ENCODE measurements at regions not wholly inside any gene's neighbourhood (a gene's known extent, or its start where the extent isn't known, plus 50 kb on each side); places are given as distances from the start of the nearest gene placed in this dataset.
A peak's percentile ranks its signal among the peaks of the same experiment; 100 is the strongest.

DNA sequence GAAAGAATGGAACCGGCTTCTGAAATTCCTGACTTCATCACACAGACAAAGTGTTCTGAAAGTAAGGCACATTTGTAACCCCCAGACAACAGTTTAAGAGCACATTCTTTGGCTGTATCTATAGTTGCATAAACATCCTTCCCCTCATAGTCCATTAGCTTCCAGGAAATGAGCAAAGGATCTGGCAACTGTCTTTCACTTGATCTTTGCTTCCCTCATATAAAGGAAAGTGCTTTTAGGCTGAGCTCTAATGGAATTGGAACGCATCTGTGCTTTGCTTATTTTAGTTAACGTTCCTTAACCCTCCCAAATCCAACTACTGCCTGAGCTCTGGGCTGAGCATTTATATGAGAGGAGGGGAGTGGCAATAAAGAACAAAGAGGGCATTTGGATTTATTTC is 76.9 kb upstream of the API5 start:
- no peak overlapping the region for H3K27ac Mint-ChIP-seq
- no peaks in the 10 kb centered on the region for H3K36me3 Mint-ChIP-seq

GRCh38 chr11:43238341-43238740 is 73.5 kb upstream of the API5 start:
- no peaks in the 10 kb centered on the region for H3K36me3 ChIP-seq (ENCODE audit: insufficient read depth, low read length)
- Mint-ChIP-seq H3K9me3 (peaks cover 0 to 7% (median 2%) of the 10 kb centered on the region in 8 donors), H3K27ac (no peak overlapping the region), H3K4me1 (no peaks in the 10 kb centered on the region), H3K36me3 (no peaks in the 10 kb centered on the region), H3K4me3 (no peak overlapping the region), H3K27me3 (peaks cover 2% of the 10 kb centered on the region in 2 donors)
- no peak overlapping the region for H3K27ac ChIP-seq (ENCODE audit: low read depth, low read length)
- no peak overlapping the region for H3K4me3 ChIP-seq (ENCODE audit: low read length in 2 of 2)
- intact Hi-C loops (cut with micrococcal nuclease): no loop called here
- DNase-seq: no peak
- ChIA-PET CTCF (ENCODE audit: partially characterized antibody) (no interaction called here), POLR2A (ENCODE audit: partially characterized antibody) (no interaction called here)
- no peaks in the 10 kb centered on the region for H3K9me3 ChIP-seq (ENCODE audit: control insufficient read depth in 1 of 2, low read length in 2 of 2)
- H3K4me1 ChIP-seq (ENCODE audit: insufficient read depth, low read length): no peaks in the 10 kb centered on the region
- H3K27me3 ChIP-seq (ENCODE audit: insufficient read depth, low read length): no peaks in the 10 kb centered on the region

More for the DNA sequence above, 76.9 kb upstream of the API5 start:
- no peak overlapping the region for H3K27ac ChIP-seq (ENCODE audit: low read depth, low read length)
- DNase-seq: no peak
- POLR2A ChIA-PET (ENCODE audit: partially characterized antibody): no interaction called here
- H3K4me1 Mint-ChIP-seq: no peaks in the 10 kb centered on the region
- no peaks in the 10 kb centered on the region for H3K36me3 ChIP-seq (ENCODE audit: insufficient read depth, low read length)
- CTCF ChIA-PET (ENCODE audit: partially characterized antibody): no interaction called here
- H3K27me3 Mint-ChIP-seq: peaks cover 0 to 2% of the 10 kb centered on the region in 2 donors
- intact Hi-C loops (cut with micrococcal nuclease): no loop called here
- H3K4me3 ChIP-seq (ENCODE audit: low read length in 2 of 2): no peak overlapping the region
- H3K9me3 Mint-ChIP-seq: peaks cover 0 to 7% (median 2%) of the 10 kb centered on the region in 8 donors
- H3K9me3 ChIP-seq (ENCODE audit: control insufficient read depth in 1 of 2, low read length in 2 of 2): no peaks in the 10 kb centered on the region
- no peaks in the 10 kb centered on the region for H3K27me3 ChIP-seq (ENCODE audit: insufficient read depth, low read length)
- H3K4me1 ChIP-seq (ENCODE audit: insufficient read depth, low read length): no peaks in the 10 kb centered on the region
- H3K4me3 Mint-ChIP-seq: no peak overlapping the region

- ChIA-PET CTCF (ENCODE audit: partially characterized antibody) (no interaction called here), POLR2A (ENCODE audit: partially characterized antibody) (no interaction called here)
- Mint-ChIP-seq H3K27me3 (peaks cover 0 to 2% of the 10 kb centered on the region in 2 donors), H3K27ac (no peak overlapping the region), H3K4me1 (no peaks in the 10 kb centered on the region), H3K4me3 (no peak overlapping the region), H3K36me3 (no peaks in the 10 kb centered on the region), H3K9me3 (peaks cover 0 to 5% (median 1%) of the 10 kb centered on the region in 8 donors)
- no peaks in the 10 kb centered on the region for H3K27me3 ChIP-seq (ENCODE audit: insufficient read depth, low read length)
- no peak overlapping the region for H3K4me3 ChIP-seq (ENCODE audit: low read length in 2 of 2)
- DNase-seq: no peak
- no peak overlapping the region for H3K27ac ChIP-seq (ENCODE audit: low read depth, low read length)
- no peaks in the 10 kb centered on the region for H3K9me3 ChIP-seq (ENCODE audit: control insufficient read depth in 1 of 2, low read length in 2 of 2)
- intact Hi-C loops (cut with micrococcal nuclease): no loop called here
- H3K4me1 ChIP-seq (ENCODE audit: insufficient read depth, low read length): no peaks in the 10 kb centered on the region
- H3K36me3 ChIP-seq (ENCODE audit: insufficient read depth, low read length): no peaks in the 10 kb centered on the region
Measured at GRCh38 chr11:43239791-43240190, 72.0 kb upstream of the API5 start.

- POLR2A ChIA-PET (ENCODE audit: partially characterized antibody): no interaction called here
- Histone ChIP-seq H3K27ac (ENCODE audit: low read depth, low read length) (no peak overlapping the region), H3K4me1 (ENCODE audit: insufficient read depth, low read length) (no peaks in the 10 kb centered on the region), H3K27me3 (ENCODE audit: insufficient read depth, low read length) (no peaks in the 10 kb centered on the region), H3K9me3 (ENCODE audit: control insufficient read depth in 1 of 2, low read length in 2 of 2) (no peaks in the 10 kb centered on the region), H3K36me3 (ENCODE audit: insufficient read depth, low read length) (no peaks in the 10 kb centered on the region), H3K4me3 (ENCODE audit: low read length in 2 of 2) (no peak overlapping the region)
- intact Hi-C loops (cut with micrococcal nuclease): no loop called here
- Mint-ChIP-seq H3K27me3 (peaks cover 2% of the 10 kb centered on the region in 2 donors), H3K4me1 (no peaks in the 10 kb centered on the region), H3K27ac (no peak overlapping the region), H3K9me3 (peaks cover 0 to 3% (median 0%) of the 10 kb centered on the region in 8 donors), H3K36me3 (no peaks in the 10 kb centered on the region), H3K4me3 (no peak overlapping the region)
- CTCF ChIA-PET (ENCODE audit: partially characterized antibody): no interaction called here
- no peak for DNase-seq
Measured at GRCh38 chr11:43242401-43242800, 69.4 kb upstream of the API5 start.

DNA sequence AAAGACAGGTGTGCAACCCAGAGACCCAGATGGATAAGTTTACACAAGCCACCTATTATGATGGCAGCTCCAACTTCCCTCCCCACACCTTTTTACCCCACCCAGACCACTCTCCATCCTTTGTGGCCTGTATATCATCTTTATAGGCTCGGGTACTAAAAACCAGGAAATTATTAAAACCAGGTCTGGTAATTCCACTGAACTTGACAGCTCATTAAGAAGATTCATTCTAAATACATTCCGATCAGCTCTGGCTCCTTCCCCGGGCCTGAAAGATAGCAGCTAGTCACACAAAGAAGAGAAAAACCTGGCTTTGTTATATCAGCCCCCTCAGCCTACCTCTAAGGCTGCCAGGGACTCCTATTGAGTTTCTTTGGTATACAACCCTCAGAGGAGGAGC is 67.9 kb upstream of the API5 start:
- Histone ChIP-seq H3K4me1 (ENCODE audit: insufficient read depth, low read length) (no peaks in the 10 kb centered on the region), H3K36me3 (ENCODE audit: insufficient read depth, low read length) (no peaks in the 10 kb centered on the region), H3K27me3 (ENCODE audit: insufficient read depth, low read length) (no peaks in the 10 kb centered on the region), H3K4me3 (ENCODE audit: low read length in 2 of 2) (no peak overlapping the region), H3K27ac (ENCODE audit: low read depth, low read length) (no peak overlapping the region), H3K9me3 (ENCODE audit: control insufficient read depth in 1 of 2, low read length in 2 of 2) (no peaks in the 10 kb centered on the region)
- H3K27me3 Mint-ChIP-seq: peaks cover 2 to 6% of the 10 kb centered on the region in 2 donors
- CTCF ChIA-PET (ENCODE audit: partially characterized antibody): no interaction called here
- H3K4me1 Mint-ChIP-seq: no peaks in the 10 kb centered on the region
- no peak for DNase-seq
- intact Hi-C loops (cut with micrococcal nuclease): no loop called here
- H3K36me3 Mint-ChIP-seq: no peaks in the 10 kb centered on the region
- H3K27ac Mint-ChIP-seq: no peak overlapping the region
- H3K4me3 Mint-ChIP-seq: no peak overlapping the region
- peaks cover 0 to 3% (median 0%) of the 10 kb centered on the region in 8 donors for H3K9me3 Mint-ChIP-seq
- POLR2A ChIA-PET (ENCODE audit: partially characterized antibody): no interaction called here

- Histone ChIP-seq H3K36me3 (ENCODE audit: insufficient read depth, low read length) (no peaks in the 10 kb centered on the region), H3K4me3 (ENCODE audit: low read length in 2 of 2) (no peak overlapping the region), H3K4me1 (ENCODE audit: insufficient read depth, low read length) (no peaks in the 10 kb centered on the region), H3K9me3 (ENCODE audit: control insufficient read depth in 1 of 2, low read length in 2 of 2) (no peaks in the 10 kb centered on the region), H3K27ac (ENCODE audit: low read depth, low read length) (no peak overlapping the region), H3K27me3 (ENCODE audit: insufficient read depth, low read length) (no peaks in the 10 kb centered on the region)
- Mint-ChIP-seq H3K4me3 (peak overlapping the region in 1 of 8 donors; percentile 1), H3K27ac (no peak overlapping the region), H3K9me3 (peaks cover 0 to 3% (median 0%) of the 10 kb centered on the region in 8 donors), H3K27me3 (peaks cover 2 to 9% of the 10 kb centered on the region in 2 donors), H3K36me3 (no peaks in the 10 kb centered on the region), H3K4me1 (no peaks in the 10 kb centered on the region)
- ChIA-PET CTCF (ENCODE audit: partially characterized antibody) (no interaction called here), POLR2A (ENCODE audit: partially characterized antibody) (no interaction called here)
- no peak for DNase-seq
- intact Hi-C loops (cut with micrococcal nuclease): no loop called here
Measured at GRCh38 chr11:43245466-43245865, 66.3 kb upstream of the API5 start.

- intact Hi-C loops (cut with micrococcal nuclease): no loop called here
- H3K4me1 ChIP-seq (ENCODE audit: insufficient read depth, low read length): no peaks in the 10 kb centered on the region
- no peak overlapping the region for H3K27ac ChIP-seq (ENCODE audit: low read depth, low read length)
- peaks cover 0 to 4% (median under 1%) of the 10 kb centered on the region in 8 donors for H3K9me3 Mint-ChIP-seq
- H3K36me3 ChIP-seq (ENCODE audit: insufficient read depth, low read length): no peaks in the 10 kb centered on the region
- H3K9me3 ChIP-seq (ENCODE audit: control insufficient read depth in 1 of 2, low read length in 2 of 2): no peaks in the 10 kb centered on the region
- H3K4me3 Mint-ChIP-seq: no peak overlapping the region
- CTCF ChIA-PET (ENCODE audit: partially characterized antibody): no interaction called here
- no peak overlapping the region for H3K4me3 ChIP-seq (ENCODE audit: low read length in 2 of 2)
- POLR2A ChIA-PET (ENCODE audit: partially characterized antibody): no interaction called here
- DNase-seq: no peak
- H3K27me3 Mint-ChIP-seq: peaks cover 6 to 19% of the 10 kb centered on the region in 2 donors
- no peaks in the 10 kb centered on the region for H3K36me3 Mint-ChIP-seq
- no peaks in the 10 kb centered on the region for H3K27me3 ChIP-seq (ENCODE audit: insufficient read depth, low read length)
- H3K27ac Mint-ChIP-seq: no peak overlapping the region
- peaks cover 0 to 1% (median 0%) of the 10 kb centered on the region in 4 donors for H3K4me1 Mint-ChIP-seq
Measured at GRCh38 chr11:43250309-43250708, 61.5 kb upstream of the API5 start.

GRCh38 chr11:43261775-43262174 is 50.0 kb upstream of the API5 start:
- intact Hi-C loops (cut with micrococcal nuclease): no loop called here
- Histone ChIP-seq H3K9me3 (ENCODE audit: control insufficient read depth in 1 of 2, low read length in 2 of 2) (no peaks in the 10 kb centered on the region), H3K4me3 (ENCODE audit: low read length in 2 of 2) (no peak overlapping the region), H3K27me3 (ENCODE audit: insufficient read depth, low read length) (no peaks in the 10 kb centered on the region), H3K27ac (ENCODE audit: low read depth, low read length) (no peak overlapping the region), H3K4me1 (ENCODE audit: insufficient read depth, low read length) (no peaks in the 10 kb centered on the region), H3K36me3 (ENCODE audit: insufficient read depth, low read length) (no peaks in the 10 kb centered on the region)
- Mint-ChIP-seq H3K9me3 (peaks cover 0 to 29% (median 15%) of the 10 kb centered on the region in 8 donors), H3K4me1 (no peaks in the 10 kb centered on the region), H3K27me3 (no peaks in the 10 kb centered on the region), H3K36me3 (no peaks in the 10 kb centered on the region), H3K27ac (no peak overlapping the region), H3K4me3 (no peak overlapping the region)
- POLR2A ChIA-PET (ENCODE audit: partially characterized antibody): no interaction called here
- DNase-seq: no peak
- CTCF ChIA-PET (ENCODE audit: partially characterized antibody): no interaction called here
